Astrocyte of the cerebellum (primary cell): ENCODE measurements at regions not wholly inside any gene's neighbourhood (a gene's known extent, or its start where the extent isn't known, plus 50 kb on each side); places are given as distances from the start of the nearest gene placed in this dataset.
"Not testable (repeated sequence)": the region's sequence is repeated elsewhere in the genome, so short reads cannot be mapped to it uniquely, and the experiment has no call there.

Experiments used
- DNase-seq: peaks from one replicate; pipeline ENCODE4 v3.0.0-alpha.2; 2011; ENCODE audit warnings: low read depth
- H3K4me3 ChIP-seq: 2 replicates; pipeline ENCODE4 v1.5.1; 2011; ENCODE audit warnings: mild to moderate bottlenecking, low read depth, low read length, moderate library complexity
- in situ Hi-C: cut with HindIII; loops from 2 replicates; pipeline ENCODE4 v1.10.0; 2017; ENCODE audit warnings: low sequenced_read_pairs
- TF ChIP-seq, protein P1 (sequence below): IDR thresholded peaks from 2 replicates; pipeline ENCODE4 v1.5.1; 2012; ENCODE audit warnings: low read length, low read depth, moderate library complexity, mild to moderate bottlenecking; ENCODE audit errors: missing control alignments

DNA sequence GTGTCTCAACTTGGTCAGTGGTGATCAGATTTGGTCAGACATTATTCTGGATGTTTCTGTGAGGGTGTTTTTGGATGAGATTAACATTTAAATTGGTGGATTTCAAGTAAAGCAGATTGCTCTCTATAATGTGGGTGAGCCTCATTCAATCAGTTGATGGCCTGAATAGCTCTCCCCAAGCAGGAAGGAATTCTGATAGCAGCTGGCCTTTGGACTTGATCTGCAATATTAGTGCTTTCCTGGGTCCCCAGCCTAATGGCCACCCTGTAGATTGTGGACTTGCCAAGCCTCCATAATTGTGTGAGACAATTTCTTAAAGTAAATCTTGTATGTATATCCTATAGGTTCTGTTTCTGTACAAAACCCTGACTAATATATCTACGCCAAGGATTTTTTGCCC, 153.9 kb upstream of the TBL1XR1 start:
- in situ Hi-C loops = no loop called here

DNA sequence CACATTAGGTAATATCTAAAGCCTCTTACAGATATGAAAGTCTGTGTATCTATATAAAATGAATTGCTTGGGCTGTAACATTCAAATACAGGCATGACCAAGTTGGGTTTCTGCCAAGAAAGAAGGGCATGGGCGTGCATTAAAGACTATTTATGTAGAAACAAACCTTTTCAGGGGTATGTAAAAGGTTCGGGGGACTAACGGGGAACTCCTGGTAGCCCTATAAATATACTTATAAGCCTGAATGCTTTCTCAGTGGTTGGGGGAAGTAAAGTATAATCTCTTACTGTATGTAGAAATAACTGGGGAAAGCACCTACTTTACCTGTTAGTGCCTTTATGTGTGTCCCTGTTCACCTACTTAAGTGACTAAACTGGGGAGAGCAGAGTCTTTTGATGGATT, 154.5 kb upstream of the TBL1XR1 start:
- in situ Hi-C loops = no loop called here
- DNase-seq = no peak

More for the DNA sequence above, 153.9 kb upstream of the TBL1XR1 start:
- TF ChIP-seq, protein P1, sequence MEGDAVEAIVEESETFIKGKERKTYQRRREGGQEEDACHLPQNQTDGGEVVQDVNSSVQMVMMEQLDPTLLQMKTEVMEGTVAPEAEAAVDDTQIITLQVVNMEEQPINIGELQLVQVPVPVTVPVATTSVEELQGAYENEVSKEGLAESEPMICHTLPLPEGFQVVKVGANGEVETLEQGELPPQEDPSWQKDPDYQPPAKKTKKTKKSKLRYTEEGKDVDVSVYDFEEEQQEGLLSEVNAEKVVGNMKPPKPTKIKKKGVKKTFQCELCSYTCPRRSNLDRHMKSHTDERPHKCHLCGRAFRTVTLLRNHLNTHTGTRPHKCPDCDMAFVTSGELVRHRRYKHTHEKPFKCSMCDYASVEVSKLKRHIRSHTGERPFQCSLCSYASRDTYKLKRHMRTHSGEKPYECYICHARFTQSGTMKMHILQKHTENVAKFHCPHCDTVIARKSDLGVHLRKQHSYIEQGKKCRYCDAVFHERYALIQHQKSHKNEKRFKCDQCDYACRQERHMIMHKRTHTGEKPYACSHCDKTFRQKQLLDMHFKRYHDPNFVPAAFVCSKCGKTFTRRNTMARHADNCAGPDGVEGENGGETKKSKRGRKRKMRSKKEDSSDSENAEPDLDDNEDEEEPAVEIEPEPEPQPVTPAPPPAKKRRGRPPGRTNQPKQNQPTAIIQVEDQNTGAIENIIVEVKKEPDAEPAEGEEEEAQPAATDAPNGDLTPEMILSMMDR = no peak
- no peak for DNase-seq
- no peak overlapping the region for H3K4me3 ChIP-seq

DNA sequence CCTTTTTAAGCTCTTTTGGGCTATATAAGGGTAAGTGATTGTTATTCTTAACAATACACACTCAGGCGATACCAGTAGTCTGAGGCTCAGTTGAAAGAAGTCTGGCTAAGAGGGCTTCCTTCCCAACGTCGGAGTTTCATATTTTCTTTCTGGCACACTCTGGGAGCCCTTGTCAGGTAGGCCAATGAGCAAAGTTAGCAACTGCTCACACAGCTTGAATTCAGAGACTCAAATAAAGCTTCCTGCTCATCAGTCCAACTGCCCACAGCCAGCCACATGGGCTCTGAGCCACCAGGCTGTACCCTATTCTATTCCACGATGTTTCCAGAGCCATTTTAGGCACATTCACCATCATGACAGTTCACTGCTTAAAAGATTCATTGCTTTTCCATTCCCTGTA, 155.1 kb upstream of the TBL1XR1 start:
- in situ Hi-C loops = no loop called here
- TF ChIP-seq, protein P1 = no peak
- no peak for DNase-seq
- H3K4me3 ChIP-seq = no peak overlapping the region

More for the DNA sequence above, 154.5 kb upstream of the TBL1XR1 start:
- no peak overlapping the region for H3K4me3 ChIP-seq
- TF ChIP-seq, protein P1 = no peak

DNA sequence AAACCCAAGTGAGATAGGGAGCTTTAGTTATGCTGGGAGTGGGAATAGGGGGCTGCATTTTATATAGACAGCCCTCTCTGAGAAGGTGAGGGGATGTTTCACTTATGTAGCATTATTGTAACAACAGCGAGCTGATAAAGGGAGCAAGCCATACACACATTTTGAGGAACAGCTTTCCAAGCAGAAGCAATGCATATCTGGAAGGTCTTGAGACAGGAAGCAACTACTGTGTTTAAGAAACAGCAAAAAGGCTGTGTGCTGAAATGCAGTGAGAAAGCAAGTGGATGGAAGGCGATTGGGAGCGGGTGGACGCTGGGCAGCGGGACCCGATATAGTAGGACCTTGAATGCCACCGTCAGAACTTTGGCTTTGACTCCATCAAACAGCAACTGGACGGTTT, 155.9 kb upstream of the TBL1XR1 start:
- TF ChIP-seq, protein P1 = no peak
- in situ Hi-C loops = no loop called here
- no peak overlapping the region for H3K4me3 ChIP-seq
- DNase-seq = no peak

DNA sequence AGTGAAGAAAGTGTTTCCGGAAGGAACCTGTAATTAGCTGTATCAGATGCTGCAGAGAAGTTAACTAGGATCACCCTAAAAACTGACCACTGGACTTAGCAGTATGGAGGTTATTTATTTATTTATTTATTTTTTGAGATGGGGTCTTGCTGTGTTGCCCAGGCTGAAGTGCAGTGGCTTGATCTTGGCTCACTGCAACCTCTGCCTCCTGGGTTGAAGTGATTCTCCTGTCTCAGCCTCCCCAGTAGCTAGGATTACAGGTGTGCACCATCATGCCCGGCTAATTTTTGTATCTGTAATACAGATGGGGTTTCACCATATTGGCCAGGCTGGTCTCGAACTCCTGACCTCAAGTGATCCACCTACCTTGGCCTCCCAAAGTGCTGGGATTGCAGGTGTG, 156.6 kb upstream of the TBL1XR1 start:
- H3K4me3 ChIP-seq, in situ Hi-C loops, DNase-seq: not testable (repeated sequence)

DNA sequence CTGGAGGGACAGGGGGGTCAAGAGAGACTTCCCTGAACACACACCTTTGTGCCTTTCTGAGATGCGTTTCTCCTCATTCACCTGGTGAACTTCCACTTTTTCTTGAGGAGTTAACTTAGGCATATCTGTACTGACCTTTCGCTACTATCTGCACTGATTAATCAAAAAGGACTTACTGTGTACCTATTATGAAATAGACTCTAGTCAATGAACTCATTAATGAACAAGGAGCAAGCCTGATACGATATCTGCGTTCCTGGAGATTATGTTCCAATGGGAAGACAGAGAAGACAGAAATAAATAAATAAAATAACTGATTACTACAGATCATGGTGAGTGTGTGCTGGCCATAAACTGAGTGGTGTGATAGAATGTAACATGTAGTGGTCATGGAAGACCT, 157.2 kb upstream of the TBL1XR1 start:
- no peak for DNase-seq
- no peak overlapping the region for H3K4me3 ChIP-seq
- in situ Hi-C loops = no loop called here
- TF ChIP-seq, protein P1 = no peak

DNA sequence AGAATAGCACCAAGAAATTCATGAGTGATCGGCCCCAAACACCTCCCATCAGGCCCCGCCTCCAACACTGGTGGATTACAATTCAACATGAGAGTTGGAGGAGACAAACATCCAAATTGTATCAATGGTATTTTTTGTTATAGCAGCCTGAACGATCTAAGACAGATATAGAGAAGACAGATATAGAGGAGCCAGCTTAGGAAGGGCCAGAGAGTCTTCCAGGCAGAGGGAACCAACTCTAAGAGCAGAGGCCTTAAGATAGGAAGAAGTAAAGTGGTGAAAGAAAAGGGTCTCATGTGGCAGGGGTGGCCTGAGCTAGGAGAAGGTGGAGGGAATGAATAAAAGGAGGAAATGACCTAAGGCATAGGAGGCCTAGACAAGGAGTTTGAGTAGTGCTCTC, 158.8 kb upstream of the TBL1XR1 start:
- TF ChIP-seq, protein P1 = no peak
- in situ Hi-C loops = loop anchor here (5.0 kb wide), 1 partner anchor 121 kb away; no protein-coding TSS in a partner anchor
- DNase-seq = no peak
- H3K4me3 ChIP-seq = no peak overlapping the region
